ENCODE measurements at regions not wholly inside any gene's neighbourhood (a gene's known extent, or its start where the extent isn't known, plus 50 kb on each side); places are given as distances from the start of the nearest gene placed in this dataset.
"Not testable (repeated sequence)": the region's sequence is repeated elsewhere in the genome, so short reads cannot be mapped to it uniquely, and the experiment has no call there.

- DNase-seq (ENCODE audit: low read depth), result not testable (repeated sequence)
Measured at GRCh38 chr6:57860481-57861315, 543.3 kb downstream of the PRIM2 start.

GRCh38 chr6:57870083-57870482 is 552.7 kb downstream of the PRIM2 start:
- DNase-seq (ENCODE audit: low read depth), result not testable (repeated sequence)

GRCh38 chr6:57873424-57873823 is 556.0 kb downstream of the PRIM2 start:
- DNase-seq (ENCODE audit: low read depth), result not testable (repeated sequence)

GRCh38 chr6:57876659-57877058 is 559.2 kb downstream of the PRIM2 start:
- DNase-seq (ENCODE audit: low read depth), result not testable (repeated sequence)

- not testable (repeated sequence) for DNase-seq (ENCODE audit: low read depth)
Measured at GRCh38 chr6:57877729-57878128, 560.3 kb downstream of the PRIM2 start.

- DNase-seq (ENCODE audit: low read depth), result not testable (repeated sequence)
Measured at GRCh38 chr6:57878792-57879191, 561.4 kb downstream of the PRIM2 start.

GRCh38 chr6:57898850-57899249 is 581.4 kb downstream of the PRIM2 start:
- DNase-seq (ENCODE audit: low read depth), result not testable (repeated sequence)

- DNase-seq (ENCODE audit: low read depth), result not testable (repeated sequence)
Measured at GRCh38 chr6:57900687-57901399, 583.4 kb downstream of the PRIM2 start.

GRCh38 chr6:57901445-57901844 is 584.0 kb downstream of the PRIM2 start:
- not testable (repeated sequence) for DNase-seq (ENCODE audit: low read depth)

- DNase-seq (ENCODE audit: low read depth), result not testable (repeated sequence)
Measured at GRCh38 chr6:57904356-57904755, 586.9 kb downstream of the PRIM2 start.

GRCh38 chr6:57915300-57915699 is 597.9 kb downstream of the PRIM2 start:
- not testable (repeated sequence) for DNase-seq (ENCODE audit: low read depth)

- DNase-seq (ENCODE audit: low read depth), result not testable (repeated sequence)
Measured at GRCh38 chr6:57942966-57943365, 625.5 kb downstream of the PRIM2 start.

- not testable (repeated sequence) for DNase-seq (ENCODE audit: low read depth)
Measured at GRCh38 chr6:57946084-57946768, 628.8 kb downstream of the PRIM2 start.

GRCh38 chr6:57946769-57947091 is 629.3 kb downstream of the PRIM2 start:
- not testable (repeated sequence) for DNase-seq (ENCODE audit: low read depth)

GRCh38 chr6:57948481-57948880 is 631.1 kb downstream of the PRIM2 start:
- DNase-seq (ENCODE audit: low read depth), result not testable (repeated sequence)

GRCh38 chr6:57950430-57950829 is 633.0 kb downstream of the PRIM2 start:
- DNase-seq (ENCODE audit: low read depth), result not testable (repeated sequence)

GRCh38 chr6:57966757-57967156 is 649.3 kb downstream of the PRIM2 start:
- not testable (repeated sequence) for DNase-seq (ENCODE audit: low read depth)

- not testable (repeated sequence) for DNase-seq (ENCODE audit: low read depth)
Measured at GRCh38 chr6:57971956-57972355, 654.5 kb downstream of the PRIM2 start.

- DNase-seq (ENCODE audit: low read depth), result no peak
Measured at GRCh38 chr6:57974653-57975052, 657.2 kb downstream of the PRIM2 start.

- DNase-seq (ENCODE audit: low read depth), result not testable (repeated sequence)
Measured at GRCh38 chr6:57975127-57975526, 657.7 kb downstream of the PRIM2 start.

GRCh38 chr6:57976371-57976770 is 658.9 kb downstream of the PRIM2 start:
- DNase-seq (ENCODE audit: low read depth), result not testable (repeated sequence)

GRCh38 chr6:57983603-57984002 is 666.2 kb downstream of the PRIM2 start:
- DNase-seq (ENCODE audit: low read depth), result not testable (repeated sequence)
